PC-9 (cell line): ENCODE measurements at regions not wholly inside any gene's neighbourhood (a gene's known extent, or its start where the extent isn't known, plus 50 kb on each side); places are given as distances from the start of the nearest gene placed in this dataset.

Experiments
- BruUV-seq: library from RNA; stranded (reverse); fragments of 400-500 nt; replicated peaks from 2 replicates; lab custom pipeline; 2021; lab: Mats Ljungman, UMichigan
- CTCF ChIA-PET: fragments of 300-600 bp; sonication (Branson Sonifier 250); formaldehyde crosslinking; loops from one replicate; lab custom pipeline; 2022; ENCODE audit warnings: antibody characterized with exemption; lab: Charles Lee
- POLR2A ChIA-PET: fragments of 300-600 bp; sonication (Branson Sonifier 250); formaldehyde crosslinking; loops from one replicate; lab custom pipeline; 2022; ENCODE audit warnings: antibody characterized with exemption; ENCODE audit not compliant: unreplicated experiment; lab: Charles Lee
- DNase-seq, 2 experiments: peaks; one replicate each; pipeline versions ENCODE4 v3.0.0 to v3.0.0-alpha.2; 2015 to 2022; ENCODE audit warnings: mixed read lengths in 1 of 2
- H2AFZ ChIP-seq: fragments of 200-600 bp; sonication (generic); 2 replicates; pipeline ENCODE4 v1.8.1; 2017; ENCODE audit warnings: antibody characterized with exemption
- H3F3A ChIP-seq: fragments of 200-600 bp; sonication (generic); 2 replicates; pipeline ENCODE4 v1.8.1; 2017; ENCODE audit warnings: antibody characterized with exemption, mild to moderate bottlenecking, low read depth; ENCODE audit not compliant: insufficient read depth
- H3K27ac ChIP-seq: fragments of 200-600 bp; sonication (generic); 2 replicates; pipeline ENCODE4 v1.6.1; 2016; ENCODE audit warnings: mixed run types
- H3K27me3 ChIP-seq: fragments of 200-600 bp; sonication (generic); 2 replicates; pipeline ENCODE4 v1.6.1; 2016; ENCODE audit warnings: low read depth, mixed run types; ENCODE audit not compliant: insufficient read depth
- H3K36me3 ChIP-seq: fragments of 200-600 bp; sonication (generic); 2 replicates; pipeline ENCODE4 v1.6.1; 2016; ENCODE audit warnings: low read depth, mixed run types
- H3K4me1 ChIP-seq: fragments of 200-600 bp; sonication (generic); replicated peaks from 2 replicates; pipeline ENCODE4 v1.6.1; 2016; ENCODE audit warnings: mixed run types; ENCODE audit not compliant: insufficient read depth
- H3K4me2 ChIP-seq: fragments of 200-600 bp; sonication (generic); 2 replicates; pipeline ENCODE4 v1.6.1; 2017; ENCODE audit warnings: mixed run types
- H3K4me3 ChIP-seq: fragments of 200-600 bp; sonication (generic); 2 replicates; pipeline ENCODE4 v1.6.1; 2016; ENCODE audit warnings: mixed run types
- H3K79me2 ChIP-seq: fragments of 200-600 bp; sonication (generic); 2 replicates; pipeline ENCODE4 v1.6.1; 2017; ENCODE audit warnings: low read depth, mixed run types
- H3K9me2 ChIP-seq: fragments of 200-600 bp; sonication (generic); 2 replicates; pipeline ENCODE4 v1.8.1; 2017; ENCODE audit warnings: mild to moderate bottlenecking; ENCODE audit not compliant: insufficient read depth
- H3K9me3 ChIP-seq: fragments of 200-600 bp; sonication (generic); 2 replicates; pipeline ENCODE4 v1.8.1; 2016; ENCODE audit warnings: low read depth; ENCODE audit not compliant: insufficient read depth
- H4K20me1 ChIP-seq: fragments of 200-600 bp; sonication (generic); 2 replicates; pipeline ENCODE4 v1.8.1; 2017; ENCODE audit not compliant: insufficient read depth
- CTCF ChIP-seq: fragments of 200-600 bp; sonication (generic); conservative IDR thresholded peaks from 2 replicates; pipeline ENCODE4 v1.6.1; 2017; ENCODE audit warnings: mixed run types, antibody characterized with exemption, mild to moderate bottlenecking, moderate library complexity
- EZH2 ChIP-seq: fragments of 200-600 bp; sonication (generic); IDR thresholded peaks from 2 replicates; pipeline ENCODE4 v1.8.0; 2017; ENCODE audit warnings: antibody characterized with exemption, low read depth
- intact Hi-C: fragments of 100-400 bp; cut with micrococcal nuclease; formaldehyde crosslinking; loops from one replicate; pipeline ENCODE4 v1.10.0; 2022; ENCODE audit not compliant: unreplicated experiment

- no peak overlapping the region for H3K27ac ChIP-seq
- H2AFZ ChIP-seq, result no peak overlapping the region
- H3K9me2 ChIP-seq, result no peaks in the 10 kb centered on the region
- no peak overlapping the region for H3K4me2 ChIP-seq
- peaks cover 60% of the 10 kb centered on the region for H3K27me3 ChIP-seq
- intact Hi-C loops, result no loop called here
- H3K4me3 ChIP-seq, result no peak overlapping the region
- H3K4me1 ChIP-seq, result no peaks in the 10 kb centered on the region
- ChIA-PET POLR2A (no interaction called here), CTCF (no interaction called here)
- TF ChIP-seq EZH2, result no peak
- no TSS peak for BruUV-seq
- H3K79me2 ChIP-seq, result no peaks in the 10 kb centered on the region
- no peak for DNase-seq
- no peaks in the 10 kb centered on the region for H3K36me3 ChIP-seq
- H4K20me1 ChIP-seq, result no peaks in the 10 kb centered on the region
- H3F3A ChIP-seq, result no peaks in the 10 kb centered on the region
- no peaks in the 10 kb centered on the region for H3K9me3 ChIP-seq
Measured at GRCh38 chr2:7950035-7950612, 731.7 kb upstream of the ID2 start.

GRCh38 chr2:7951001-7951400 lies 730.9 kb upstream of the ID2 start:
- H3K9me3 ChIP-seq, result no peaks in the 10 kb centered on the region
- H3K4me3 ChIP-seq, result no peak overlapping the region
- DNase-seq, result no peak
- peaks cover 63% of the 10 kb centered on the region for H3K27me3 ChIP-seq
- intact Hi-C loops, result no loop called here
- H3K9me2 ChIP-seq, result no peaks in the 10 kb centered on the region
- ChIA-PET POLR2A (no interaction called here), CTCF (no interaction called here)
- no TSS peak for BruUV-seq
- no peaks in the 10 kb centered on the region for H3F3A ChIP-seq
- H3K4me1 ChIP-seq, result no peaks in the 10 kb centered on the region
- no peak overlapping the region for H2AFZ ChIP-seq
- no peaks in the 10 kb centered on the region for H4K20me1 ChIP-seq
- H3K4me2 ChIP-seq, result no peak overlapping the region
- H3K36me3 ChIP-seq, result no peaks in the 10 kb centered on the region
- no peak overlapping the region for H3K27ac ChIP-seq
- no peaks in the 10 kb centered on the region for H3K79me2 ChIP-seq
- no peak for TF ChIP-seq EZH2
- TF ChIP-seq CTCF, result no peak

GRCh38 chr2:7951490-7951889 lies 730.4 kb upstream of the ID2 start:
- intact Hi-C loops, result no loop called here
- H3K4me2 ChIP-seq, result no peak overlapping the region
- no TSS peak for BruUV-seq
- no peak for TF ChIP-seq EZH2
- TF ChIP-seq CTCF, result no peak
- CTCF ChIA-PET, result no interaction called here
- peaks cover 68% of the 10 kb centered on the region for H3K27me3 ChIP-seq
- no peak overlapping the region for H3K27ac ChIP-seq
- no peaks in the 10 kb centered on the region for H3K36me3 ChIP-seq
- POLR2A ChIA-PET, result no interaction called here
- no peaks in the 10 kb centered on the region for H3K4me1 ChIP-seq
- DNase-seq, result no peak
- H2AFZ ChIP-seq, result no peak overlapping the region
- no peaks in the 10 kb centered on the region for H3K9me2 ChIP-seq
- H4K20me1 ChIP-seq, result no peaks in the 10 kb centered on the region
- no peak overlapping the region for H3K4me3 ChIP-seq
- no peaks in the 10 kb centered on the region for H3K79me2 ChIP-seq
- no peaks in the 10 kb centered on the region for H3F3A ChIP-seq
- H3K9me3 ChIP-seq, result no peaks in the 10 kb centered on the region
